ENCODE measurements at regions not wholly inside any gene's neighbourhood (a gene's known extent, or its start where the extent isn't known, plus 50 kb on each side); places are given as distances from the start of the nearest gene placed in this dataset.

DNA sequence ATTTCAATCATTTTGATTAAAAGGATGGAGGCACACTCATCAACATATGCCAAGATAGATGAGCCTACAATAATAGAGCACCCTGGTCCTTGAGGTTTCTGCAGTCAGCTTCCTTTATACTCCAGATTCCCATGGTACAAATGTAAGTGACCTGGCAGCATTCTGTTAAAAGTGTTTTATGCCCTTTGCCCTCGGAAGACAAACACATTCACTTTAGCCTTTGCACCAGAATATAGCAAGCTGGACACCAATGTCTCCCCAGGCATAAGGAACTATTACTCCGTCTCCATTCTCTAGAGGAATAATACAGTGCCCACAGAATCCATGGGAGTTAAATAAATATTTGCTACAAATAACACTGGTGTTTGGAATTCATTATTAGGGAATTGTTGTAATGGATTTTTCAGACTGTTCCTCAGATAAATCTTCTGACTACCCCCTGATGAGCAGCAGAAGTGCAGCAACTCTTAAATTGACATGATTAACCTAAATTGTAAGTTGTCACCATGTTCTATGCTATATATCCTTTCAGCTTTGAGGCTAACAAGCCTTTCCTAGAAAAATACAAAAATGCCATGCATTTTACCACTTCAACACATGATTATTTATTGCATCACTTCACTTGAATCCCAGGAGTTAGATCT lies 340.2 kb downstream of the TBC1D32 start:
- H3K27ac ChIP-seq: no peak overlapping the region
- no peak overlapping the region for H3K4me3 ChIP-seq
- no peak for ATAC-seq
- no peaks in the 10 kb centered on the region for H3K4me1 ChIP-seq
- no peaks in the 10 kb centered on the region for H3K36me3 ChIP-seq
- intact Hi-C loops (cut with DNase I): no loop called here
- TF ChIP-seq, protein P1, sequence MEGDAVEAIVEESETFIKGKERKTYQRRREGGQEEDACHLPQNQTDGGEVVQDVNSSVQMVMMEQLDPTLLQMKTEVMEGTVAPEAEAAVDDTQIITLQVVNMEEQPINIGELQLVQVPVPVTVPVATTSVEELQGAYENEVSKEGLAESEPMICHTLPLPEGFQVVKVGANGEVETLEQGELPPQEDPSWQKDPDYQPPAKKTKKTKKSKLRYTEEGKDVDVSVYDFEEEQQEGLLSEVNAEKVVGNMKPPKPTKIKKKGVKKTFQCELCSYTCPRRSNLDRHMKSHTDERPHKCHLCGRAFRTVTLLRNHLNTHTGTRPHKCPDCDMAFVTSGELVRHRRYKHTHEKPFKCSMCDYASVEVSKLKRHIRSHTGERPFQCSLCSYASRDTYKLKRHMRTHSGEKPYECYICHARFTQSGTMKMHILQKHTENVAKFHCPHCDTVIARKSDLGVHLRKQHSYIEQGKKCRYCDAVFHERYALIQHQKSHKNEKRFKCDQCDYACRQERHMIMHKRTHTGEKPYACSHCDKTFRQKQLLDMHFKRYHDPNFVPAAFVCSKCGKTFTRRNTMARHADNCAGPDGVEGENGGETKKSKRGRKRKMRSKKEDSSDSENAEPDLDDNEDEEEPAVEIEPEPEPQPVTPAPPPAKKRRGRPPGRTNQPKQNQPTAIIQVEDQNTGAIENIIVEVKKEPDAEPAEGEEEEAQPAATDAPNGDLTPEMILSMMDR (IDR thresholded peaks at IDR 0.05): no peak
- no peaks in the 10 kb centered on the region for H3K9me3 ChIP-seq
- H3K27me3 ChIP-seq (ENCODE audit: low read depth): no peaks in the 10 kb centered on the region
- no peak for DNase-seq

DNA sequence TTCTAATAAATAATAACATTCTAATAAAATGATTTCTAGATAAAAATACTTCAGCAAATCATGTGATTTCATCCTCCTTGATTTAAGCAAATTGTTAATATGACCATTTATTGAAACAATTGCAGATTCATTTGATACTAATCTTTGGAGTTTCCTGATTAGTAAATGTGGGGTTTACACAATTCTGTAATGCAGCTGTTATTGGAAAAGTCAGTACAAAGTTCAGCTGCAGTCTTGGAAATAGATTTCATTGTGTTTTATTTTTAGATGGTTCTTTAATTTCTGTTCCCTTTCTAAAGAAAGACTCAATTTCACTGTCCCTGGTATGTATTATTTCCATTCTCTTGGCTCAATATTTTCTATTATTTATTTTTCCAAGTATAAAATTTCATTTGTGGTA lies 342.0 kb downstream of the TBC1D32 start:
- no peak overlapping the region for H3K4me3 ChIP-seq
- intact Hi-C loops (cut with DNase I): no loop called here
- no peaks in the 10 kb centered on the region for H3K36me3 ChIP-seq
- DNase-seq (no peak), ATAC-seq (no peak)
- no peaks in the 10 kb centered on the region for H3K27me3 ChIP-seq (ENCODE audit: low read depth)
- TF ChIP-seq, protein P1 (IDR thresholded peaks at IDR 0.05): no peak
- H3K9me3 ChIP-seq: no peaks in the 10 kb centered on the region
- H3K4me1 ChIP-seq: no peaks in the 10 kb centered on the region
- H3K27ac ChIP-seq: no peak overlapping the region

DNA sequence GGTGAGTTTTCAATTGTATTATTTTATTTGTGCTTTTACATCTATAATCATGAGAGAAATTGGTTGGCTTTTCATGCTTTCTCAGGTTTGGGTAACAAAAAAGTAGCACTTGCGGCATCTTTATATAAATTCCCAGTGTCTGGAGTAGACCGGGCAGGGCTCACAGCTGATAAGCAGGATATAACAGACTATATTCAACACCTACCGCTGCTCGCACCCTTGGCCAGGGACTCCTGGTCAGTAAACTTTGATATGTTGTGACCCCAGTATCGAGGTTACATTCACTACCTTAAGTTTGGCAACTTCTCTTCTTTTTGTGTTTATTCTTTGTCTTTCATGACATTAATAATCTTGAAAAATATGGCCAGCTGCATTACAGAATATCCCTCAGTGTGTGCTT lies 343.4 kb downstream of the TBC1D32 start:
- no peak overlapping the region for H3K27ac ChIP-seq
- H3K4me3 ChIP-seq: no peak overlapping the region
- H3K9me3 ChIP-seq: no peaks in the 10 kb centered on the region
- intact Hi-C loops (cut with DNase I): no loop called here
- TF ChIP-seq, protein P1 (IDR thresholded peaks at IDR 0.05): no peak
- H3K27me3 ChIP-seq (ENCODE audit: low read depth): no peaks in the 10 kb centered on the region
- H3K4me1 ChIP-seq: no peaks in the 10 kb centered on the region
- ATAC-seq (no peak), DNase-seq (no peak)
- no peaks in the 10 kb centered on the region for H3K36me3 ChIP-seq

DNA sequence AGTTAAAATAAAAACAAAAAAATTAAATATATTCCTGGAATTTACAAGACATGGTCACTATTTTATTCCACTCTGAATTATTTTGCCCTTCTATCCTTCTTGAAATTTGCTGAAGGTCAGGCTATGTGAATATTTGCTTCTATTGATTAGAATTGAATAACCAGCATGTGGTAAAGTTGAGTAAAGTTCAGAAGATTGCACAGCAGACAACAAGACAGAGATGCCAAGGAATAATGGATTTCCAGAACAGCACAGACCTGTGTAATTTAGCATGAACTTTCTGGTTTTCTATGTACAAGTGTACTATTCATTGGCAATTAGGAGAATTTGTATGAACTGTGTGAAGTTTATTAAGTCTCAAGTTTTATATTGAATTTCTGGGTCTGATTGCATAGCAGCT lies 352.4 kb downstream of the TBC1D32 start:
- H3K9me3 ChIP-seq: no peaks in the 10 kb centered on the region
- H3K4me1 ChIP-seq: no peaks in the 10 kb centered on the region
- H3K27ac ChIP-seq: no peak overlapping the region
- no peaks in the 10 kb centered on the region for H3K27me3 ChIP-seq (ENCODE audit: low read depth)
- TF ChIP-seq, protein P1 (IDR thresholded peaks at IDR 0.05): no peak
- H3K4me3 ChIP-seq: no peak overlapping the region
- no peak for ATAC-seq
- no peaks in the 10 kb centered on the region for H3K36me3 ChIP-seq
- no peak for DNase-seq
- intact Hi-C loops (cut with DNase I): no loop called here

DNA sequence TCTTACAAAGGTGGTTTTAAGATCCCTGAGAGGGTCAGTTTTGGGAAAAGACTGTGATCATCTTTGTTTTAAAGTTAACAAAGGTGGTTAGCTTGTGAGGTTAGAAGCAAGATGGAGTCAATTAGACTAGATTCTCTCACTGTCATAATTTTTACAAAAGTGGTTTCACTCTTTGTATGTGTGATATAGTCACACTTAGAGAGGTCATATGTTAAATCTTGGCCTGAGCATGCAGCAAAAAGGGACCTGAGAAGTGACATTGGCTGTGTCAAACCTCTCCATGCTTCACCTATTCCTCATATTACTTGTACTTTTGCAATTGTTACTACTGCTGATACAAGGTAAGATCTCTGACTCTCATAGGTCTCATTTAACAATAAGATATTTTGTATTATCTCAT lies 368.0 kb downstream of the TBC1D32 start:
- intact Hi-C loops (cut with DNase I): no loop called here
- no peak overlapping the region for H3K27ac ChIP-seq
- no peaks in the 10 kb centered on the region for H3K9me3 ChIP-seq
- H3K36me3 ChIP-seq: no peaks in the 10 kb centered on the region
- TF ChIP-seq, protein P1 (IDR thresholded peaks at IDR 0.05): no peak
- no peaks in the 10 kb centered on the region for H3K27me3 ChIP-seq (ENCODE audit: low read depth)
- no peak for DNase-seq
- H3K4me1 ChIP-seq: no peaks in the 10 kb centered on the region
- H3K4me3 ChIP-seq: no peak overlapping the region
- ATAC-seq: no peak

All from lower lobe of right lung (tissue), 2 donors.